Common myeloid progenitor, CD34-positive (primary cell): ENCODE measurements at regions not wholly inside any gene's neighbourhood (a gene's known extent, or its start where the extent isn't known, plus 50 kb on each side); places are given as distances from the start of the nearest gene placed in this dataset.

Experiments
- CTCF ChIA-PET: fragments of 350-600 bp; sonication (Branson Sonifier 250); formaldehyde crosslinking; loops from one replicate; lab custom pipeline; 2021; ENCODE audit warnings: antibody characterized with exemption; lab: Charles Lee
- POLR2A ChIA-PET: fragments of 350-600 bp; sonication (Branson Sonifier 250); formaldehyde crosslinking; loops from one replicate; lab custom pipeline; 2021; ENCODE audit warnings: antibody characterized with exemption; lab: Charles Lee
- DNase-seq, 3 donors: peaks; one replicate each; pipeline versions ENCODE4 v3.0.0 to v3.0.0-alpha.2; 2013
- H3K27ac ChIP-seq, 2 experiments: 1 replicate in 1 of 2; 2 replicates in 1 of 2; pipeline ENCODE4 v1.7.0; 2013; ENCODE audit warnings: inconsistent platforms in 2 of 2, low read length in 2 of 2, mild to moderate bottlenecking in 2 of 2, low read depth in 1 of 2, moderate library complexity in 1 of 2; ENCODE audit not compliant: severe bottlenecking in 2 of 2, insufficient read depth in 1 of 2, poor library complexity in 1 of 2
- H3K27me3 ChIP-seq, 5 experiments: replicated peaks in 2 of 5; 1 replicate in 3 of 5; 2 replicates in 2 of 5; pipeline versions ENCODE4 v1.6.1 to v1.7.0; 2013; ENCODE audit warnings: low read length in 4 of 5, mild to moderate bottlenecking in 2 of 5, moderate library complexity in 2 of 5, inconsistent platforms in 1 of 5; ENCODE audit not compliant: insufficient read depth in 5 of 5, control insufficient read depth in 4 of 5
- H3K36me3 ChIP-seq, 4 experiments: 1 replicate in 2 of 4; 2 replicates in 2 of 4; pipeline versions ENCODE4 v1.6.1 to v1.7.0; 2013; ENCODE audit warnings: low read length in 3 of 4, control low read depth in 1 of 4, mild to moderate bottlenecking in 1 of 4; ENCODE audit not compliant: control insufficient read depth in 4 of 4, insufficient read depth in 4 of 4
- H3K4me1 ChIP-seq, 4 experiments: 1 replicate in 3 of 4; 2 replicates in 1 of 4; pipeline versions ENCODE4 v1.6.1 to v1.7.1; 2013; ENCODE audit warnings: low read length in 3 of 4, mild to moderate bottlenecking in 3 of 4, control low read depth in 1 of 4, inconsistent platforms in 1 of 4, moderate library complexity in 1 of 4; ENCODE audit not compliant: control insufficient read depth in 4 of 4, insufficient read depth in 4 of 4; ENCODE audit errors: control extremely low read depth in 1 of 4
- H3K4me3 ChIP-seq, 7 experiments: 1 replicate in 4 of 7; 2 replicates in 3 of 7; pipeline versions ENCODE4 v1.5.1 to v1.7.0; 2013; ENCODE audit warnings: mild to moderate bottlenecking in 7 of 7, low read length in 6 of 7, moderate library complexity in 6 of 7, inconsistent platforms in 2 of 7, low read depth in 2 of 7, control low read depth in 1 of 7; ENCODE audit not compliant: insufficient read depth in 4 of 7, control insufficient read depth in 1 of 7; ENCODE audit errors: extremely low read depth in 1 of 7
- H3K9me3 ChIP-seq, 5 experiments: 1 replicate in 4 of 5; 2 replicates in 1 of 5; pipeline versions ENCODE4 v1.6.1 to v1.7.1; 2013; ENCODE audit warnings: low read length in 4 of 5, mild to moderate bottlenecking in 2 of 5, inconsistent platforms in 1 of 5, low read depth in 1 of 5, moderate library complexity in 1 of 5; ENCODE audit not compliant: control insufficient read depth in 4 of 5, insufficient read depth in 2 of 5; ENCODE audit errors: control extremely low read depth in 1 of 5
- WGBS: methylation state at CpG from one replicate; pipeline ENCODE4 v1.1.5; 2013; ENCODE audit not compliant: insufficient coverage; 5-methylcytosine and 5-hydroxymethylcytosine counted together

GRCh38 chr14:80004871-80005270, 206.4 kb downstream of the DIO2 start:
- Histone ChIP-seq H3K9me3 (no peaks in the 10 kb centered on the region), H3K27ac (no peak overlapping the region), H3K36me3 (no peaks in the 10 kb centered on the region), H3K4me1 (no peaks in the 10 kb centered on the region), H3K4me3 (no peak overlapping the region), H3K27me3 (no peaks in the 10 kb centered on the region)
- ChIA-PET CTCF (no interaction called here), POLR2A (no interaction called here)
- no peak for DNase-seq
- 96% methylated on average over 3 of the region's 3 CpGs for WGBS

DNA sequence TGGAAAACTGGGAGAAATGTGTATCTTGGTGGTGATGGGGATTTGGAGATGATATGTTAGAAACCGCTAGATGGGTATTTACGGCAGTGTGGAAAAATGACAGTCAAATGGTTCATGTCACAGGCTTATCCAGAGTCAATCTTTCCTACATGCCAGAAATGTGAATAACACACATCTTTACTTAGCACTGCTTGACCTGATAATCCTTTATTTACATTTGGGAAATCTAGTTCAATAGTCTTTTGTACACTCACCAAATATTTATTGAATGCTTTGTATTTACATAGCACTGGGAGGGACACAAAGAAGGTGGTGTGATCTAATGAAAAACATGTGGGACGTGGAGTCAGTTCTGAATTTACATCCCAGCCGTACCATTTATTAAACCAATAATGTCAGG, 208.2 kb downstream of the DIO2 start:
- no peaks in the 10 kb centered on the region for H3K36me3 ChIP-seq
- no peak for DNase-seq
- no peak overlapping the region for H3K27ac ChIP-seq
- WGBS: 100% methylated on average over 2 of the region's 4 CpGs
- ChIA-PET CTCF (no interaction called here), POLR2A (no interaction called here)
- H3K9me3 ChIP-seq: no peaks in the 10 kb centered on the region
- no peaks in the 10 kb centered on the region for H3K27me3 ChIP-seq
- no peak overlapping the region for H3K4me3 ChIP-seq
- no peaks in the 10 kb centered on the region for H3K4me1 ChIP-seq

DNA sequence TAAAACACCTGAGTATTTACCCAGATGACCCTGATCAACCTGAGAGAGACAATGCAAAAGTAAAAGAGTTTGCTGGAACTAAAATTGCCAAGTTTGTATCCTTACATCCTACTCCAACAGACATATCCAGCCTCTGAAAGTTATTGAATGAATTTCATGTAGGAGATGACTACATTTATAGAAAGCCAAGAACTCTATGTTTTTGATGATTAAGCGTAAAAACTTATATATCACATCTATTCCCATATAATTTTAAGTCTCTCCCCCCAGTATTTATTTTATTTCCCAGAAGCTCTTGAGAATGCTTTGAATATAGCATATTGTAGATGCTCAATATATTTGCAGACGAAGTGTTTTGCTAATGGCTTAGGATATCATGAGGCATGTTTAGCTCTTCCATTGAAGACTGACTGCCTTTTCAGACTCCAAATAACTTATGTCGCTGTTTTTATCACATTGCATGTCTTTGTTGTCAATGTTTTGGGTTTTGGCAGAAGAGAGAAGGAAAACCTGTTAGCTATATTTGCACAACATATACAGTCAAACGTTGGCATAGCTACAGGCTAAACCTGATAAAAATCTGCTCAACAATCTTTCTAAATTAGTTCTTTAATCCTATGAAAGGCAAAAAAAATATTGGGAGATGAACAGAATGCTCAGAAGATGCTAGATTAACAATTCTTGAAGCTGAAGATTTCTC, 213.6 kb downstream of the DIO2 start:
- WGBS: 100% methylated on average over 1 of the region's 4 CpGs

GRCh38 chr14:79992407-79993198, 218.7 kb downstream of the DIO2 start:
- Histone ChIP-seq H3K36me3 (no peaks in the 10 kb centered on the region), H3K9me3 (peaks cover 0 to 2% (median 0%) of the 10 kb centered on the region in 5 experiments), H3K27ac (no peak overlapping the region), H3K4me3 (no peak overlapping the region), H3K4me1 (no peaks in the 10 kb centered on the region), H3K27me3 (no peaks in the 10 kb centered on the region)
- DNase-seq: no peak
- WGBS: 23% methylated on average over 3 of the region's 4 CpGs
- CTCF ChIA-PET: no interaction called here
- POLR2A ChIA-PET: no interaction called here

More for the DNA sequence above, 213.6 kb downstream of the DIO2 start:
- POLR2A ChIA-PET: no interaction called here
- Histone ChIP-seq H3K27me3 (no peaks in the 10 kb centered on the region), H3K36me3 (no peaks in the 10 kb centered on the region), H3K4me3 (no peak overlapping the region), H3K9me3 (peaks cover 0 to 2% (median 0%) of the 10 kb centered on the region in 5 experiments), H3K4me1 (no peaks in the 10 kb centered on the region), H3K27ac (no peak overlapping the region)
- DNase-seq: no peak
- CTCF ChIA-PET: no interaction called here

GRCh38 chr14:79991866-79992265, 219.4 kb downstream of the DIO2 start:
- CTCF ChIA-PET: no interaction called here
- Histone ChIP-seq H3K9me3 (peaks cover 0 to 2% (median 0%) of the 10 kb centered on the region in 5 experiments), H3K36me3 (no peaks in the 10 kb centered on the region), H3K4me3 (no peak overlapping the region), H3K4me1 (no peaks in the 10 kb centered on the region), H3K27ac (no peak overlapping the region), H3K27me3 (no peaks in the 10 kb centered on the region)
- DNase-seq: no peak
- POLR2A ChIA-PET: no interaction called here
- 86% methylated on average over 2 of the region's 3 CpGs for WGBS

DNA sequence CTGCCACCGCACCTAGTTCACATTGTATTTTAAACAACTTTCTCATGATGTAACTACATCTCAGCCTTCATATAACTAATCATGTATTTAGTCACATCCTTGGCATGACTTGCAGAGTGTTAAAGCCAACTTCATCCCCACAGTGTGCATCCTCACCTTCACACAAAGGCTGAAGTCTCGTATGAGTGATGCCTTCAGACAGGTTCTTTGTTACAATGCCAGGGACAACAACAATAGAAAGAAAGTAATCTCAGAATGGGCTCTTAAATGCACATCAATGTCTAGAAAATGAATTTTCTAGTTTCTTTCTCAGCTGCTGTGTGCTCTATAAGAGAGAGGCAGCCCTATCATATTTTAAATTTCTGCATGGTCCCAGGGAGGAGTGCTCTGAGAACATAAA, 221.3 kb downstream of the DIO2 start:
- Histone ChIP-seq H3K27ac (no peak overlapping the region), H3K36me3 (no peaks in the 10 kb centered on the region), H3K4me1 (no peaks in the 10 kb centered on the region), H3K4me3 (no peak overlapping the region), H3K27me3 (no peaks in the 10 kb centered on the region), H3K9me3 (peaks cover 0 to under 1% (median 0%) of the 10 kb centered on the region in 5 experiments)
- ChIA-PET CTCF (no interaction called here), POLR2A (no interaction called here)
- DNase-seq: no peak
- WGBS: 79% methylated on average over 2 of the region's 2 CpGs

- WGBS: no CpG with 5 or more reads among the region's 1 CpG
- CTCF ChIA-PET: no interaction called here
- no peak overlapping the region for H3K27ac ChIP-seq
Observed at GRCh38 chr14:79986251-79986650, 225.1 kb downstream of the DIO2 start.

More at GRCh38 chr14:79986251-79986650, 225.1 kb downstream of the DIO2 start:
- Histone ChIP-seq H3K9me3 (no peaks in the 10 kb centered on the region), H3K27me3 (peaks cover 0 to 2% (median 0%) of the 10 kb centered on the region in 5 experiments), H3K4me1 (no peaks in the 10 kb centered on the region), H3K36me3 (no peaks in the 10 kb centered on the region), H3K4me3 (no peak overlapping the region)
- DNase-seq: no peak
- POLR2A ChIA-PET: no interaction called here
